ENCODE measurements at regions not wholly inside any gene's neighbourhood (a gene's known extent, or its start where the extent isn't known, plus 50 kb on each side); places are given as distances from the start of the nearest gene placed in this dataset.

DNA sequence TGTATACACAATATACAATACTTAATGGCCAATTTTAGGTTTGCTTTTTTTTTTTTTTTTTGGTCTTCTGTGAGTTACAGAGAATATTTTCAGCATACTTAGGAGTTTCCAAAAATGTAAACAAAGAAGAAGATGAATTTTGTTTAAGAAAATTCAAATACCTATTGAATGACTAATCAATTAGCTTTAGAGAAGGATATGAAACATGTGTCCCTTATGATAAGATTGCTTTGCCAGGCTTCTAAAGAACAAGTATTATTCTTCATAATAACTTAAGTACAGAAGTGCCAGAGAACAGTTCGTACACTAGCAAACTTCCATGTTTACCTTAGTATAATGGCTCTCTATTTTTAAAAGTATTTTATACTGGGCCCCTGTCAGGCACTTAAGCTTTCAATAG, 1191.0 kb upstream of the NCAM2 start:
- Histone ChIP-seq H3K4me2 (ENCODE audit: low read length) (no peak overlapping the region), H3K9me3 (ENCODE audit: low read length) (peaks cover 33% of the 10 kb centered on the region; the same call in 1 of the 2 replicates), H4K20me1 (ENCODE audit: insufficient read depth, low read length) (no peaks in the 10 kb centered on the region), H2AFZ (ENCODE audit: low read length) (no peak overlapping the region), H3K36me3 (ENCODE audit: insufficient read depth, low read length) (no peaks in the 10 kb centered on the region), H3K4me3 (ENCODE audit: low read depth, low read length, poor library complexity, severe bottlenecking) (no peak overlapping the region), H3K9me2 (ENCODE audit: insufficient read depth, low read length) (no peaks in the 10 kb centered on the region), H3K79me2 (ENCODE audit: insufficient read depth, low read depth, low read length) (no peaks in the 10 kb centered on the region), H3K27ac (ENCODE audit: low read depth, low read length, poor library complexity, severe bottlenecking) (no peak overlapping the region), H3K4me1 (ENCODE audit: insufficient read depth, low read length, poor library complexity, severe bottlenecking) (no peaks in the 10 kb centered on the region)
- TF ChIP-seq, protein P1, sequence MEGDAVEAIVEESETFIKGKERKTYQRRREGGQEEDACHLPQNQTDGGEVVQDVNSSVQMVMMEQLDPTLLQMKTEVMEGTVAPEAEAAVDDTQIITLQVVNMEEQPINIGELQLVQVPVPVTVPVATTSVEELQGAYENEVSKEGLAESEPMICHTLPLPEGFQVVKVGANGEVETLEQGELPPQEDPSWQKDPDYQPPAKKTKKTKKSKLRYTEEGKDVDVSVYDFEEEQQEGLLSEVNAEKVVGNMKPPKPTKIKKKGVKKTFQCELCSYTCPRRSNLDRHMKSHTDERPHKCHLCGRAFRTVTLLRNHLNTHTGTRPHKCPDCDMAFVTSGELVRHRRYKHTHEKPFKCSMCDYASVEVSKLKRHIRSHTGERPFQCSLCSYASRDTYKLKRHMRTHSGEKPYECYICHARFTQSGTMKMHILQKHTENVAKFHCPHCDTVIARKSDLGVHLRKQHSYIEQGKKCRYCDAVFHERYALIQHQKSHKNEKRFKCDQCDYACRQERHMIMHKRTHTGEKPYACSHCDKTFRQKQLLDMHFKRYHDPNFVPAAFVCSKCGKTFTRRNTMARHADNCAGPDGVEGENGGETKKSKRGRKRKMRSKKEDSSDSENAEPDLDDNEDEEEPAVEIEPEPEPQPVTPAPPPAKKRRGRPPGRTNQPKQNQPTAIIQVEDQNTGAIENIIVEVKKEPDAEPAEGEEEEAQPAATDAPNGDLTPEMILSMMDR (conservative IDR thresholded peaks at IDR 0.05; ENCODE audit: low read length), result no peak
- no peak for TF ChIP-seq EZH2phosphoT487 (IDR thresholded peaks at IDR 0.05; ENCODE audit: borderline replicate concordance, low read depth, low read length)
- no peak for DNase-seq (ENCODE audit: low spot score)
- intact Hi-C loops (cut with micrococcal nuclease; ENCODE audit: unreplicated experiment), result no loop called here
- ChIA-PET POLR2A (interaction anchor here (0.7 to 1.1 kb wide), 4 partner anchors 10 to 1555 kb away, joined by 3 to 5 read pairs (median 4); no protein-coding TSS in a partner anchor), CTCF (ENCODE audit: unreplicated experiment) (no interaction called here)
- no TSS peak for BruUV-seq (replicated peaks)

GRCh38 chr21:19810779-19811178, 1187.4 kb upstream of the NCAM2 start:
- H3K4me2 ChIP-seq (ENCODE audit: low read length), result no peak overlapping the region
- DNase-seq (ENCODE audit: low spot score), result no peak
- no peaks in the 10 kb centered on the region for H3K79me2 ChIP-seq (ENCODE audit: insufficient read depth, low read depth, low read length)
- no peaks in the 10 kb centered on the region for H3K9me2 ChIP-seq (ENCODE audit: insufficient read depth, low read length)
- BruUV-seq (replicated peaks), result no TSS peak
- H4K20me1 ChIP-seq (ENCODE audit: insufficient read depth, low read length), result no peaks in the 10 kb centered on the region
- no peak overlapping the region for H3K4me3 ChIP-seq (ENCODE audit: low read depth, low read length, poor library complexity, severe bottlenecking)
- H3K27ac ChIP-seq (ENCODE audit: low read depth, low read length, poor library complexity, severe bottlenecking), result no peak overlapping the region
- H3K4me1 ChIP-seq (ENCODE audit: insufficient read depth, low read length, poor library complexity, severe bottlenecking), result no peaks in the 10 kb centered on the region
- intact Hi-C loops (cut with micrococcal nuclease; ENCODE audit: unreplicated experiment), result no loop called here
- no peaks in the 10 kb centered on the region for H3K36me3 ChIP-seq (ENCODE audit: insufficient read depth, low read length)
- CTCF ChIA-PET (ENCODE audit: unreplicated experiment), result no interaction called here
- POLR2A ChIA-PET, result no interaction called here
- no peak overlapping the region for H2AFZ ChIP-seq (ENCODE audit: low read length)
- H3K9me3 ChIP-seq (ENCODE audit: low read length), result peaks cover 16% of the 10 kb centered on the region; the same call in 1 of the 2 replicates
- no peak for TF ChIP-seq EZH2phosphoT487 (IDR thresholded peaks at IDR 0.05; ENCODE audit: borderline replicate concordance, low read depth, low read length)
- TF ChIP-seq, protein P1 (conservative IDR thresholded peaks at IDR 0.05; ENCODE audit: low read length), result no peak

- no peak overlapping the region for H3K4me2 ChIP-seq (ENCODE audit: low read length)
- no peak overlapping the region for H3K4me3 ChIP-seq (ENCODE audit: low read depth, low read length, poor library complexity, severe bottlenecking)
- H4K20me1 ChIP-seq (ENCODE audit: insufficient read depth, low read length), result no peaks in the 10 kb centered on the region
- H3K79me2 ChIP-seq (ENCODE audit: insufficient read depth, low read depth, low read length), result no peaks in the 10 kb centered on the region
- no peaks in the 10 kb centered on the region for H3K36me3 ChIP-seq (ENCODE audit: insufficient read depth, low read length)
- no peak overlapping the region for H2AFZ ChIP-seq (ENCODE audit: low read length)
- no peak for TF ChIP-seq EZH2phosphoT487 (IDR thresholded peaks at IDR 0.05; ENCODE audit: borderline replicate concordance, low read depth, low read length)
- TF ChIP-seq, protein P1 (conservative IDR thresholded peaks at IDR 0.05; ENCODE audit: low read length), result no peak
- peaks cover 31% of the 10 kb centered on the region; the same call in 1 of the 2 replicates for H3K9me3 ChIP-seq (ENCODE audit: low read length)
- intact Hi-C loops (cut with micrococcal nuclease; ENCODE audit: unreplicated experiment), result no loop called here
- no TSS peak for BruUV-seq (replicated peaks)
- H3K4me1 ChIP-seq (ENCODE audit: insufficient read depth, low read length, poor library complexity, severe bottlenecking), result no peaks in the 10 kb centered on the region
- no peak overlapping the region for H3K27ac ChIP-seq (ENCODE audit: low read depth, low read length, poor library complexity, severe bottlenecking)
- ChIA-PET POLR2A (no interaction called here), CTCF (ENCODE audit: unreplicated experiment) (no interaction called here)
- no peak for DNase-seq (ENCODE audit: low spot score)
- H3K9me2 ChIP-seq (ENCODE audit: insufficient read depth, low read length), result no peaks in the 10 kb centered on the region
Measured at GRCh38 chr21:19830446-19830845, 1167.8 kb upstream of the NCAM2 start.

Data from OCI-LY7 (cell line).